NCI-H446 (cell line): ENCODE measurements at regions not wholly inside any gene's neighbourhood (a gene's known extent, or its start where the extent isn't known, plus 50 kb on each side); places are given as distances from the start of the nearest gene placed in this dataset.

Experiments used
- DNase-seq, 2 experiments: peaks; one replicate each; lab custom pipeline; 2025; lab: John Stamatoyannopoulos, UW

DNA sequence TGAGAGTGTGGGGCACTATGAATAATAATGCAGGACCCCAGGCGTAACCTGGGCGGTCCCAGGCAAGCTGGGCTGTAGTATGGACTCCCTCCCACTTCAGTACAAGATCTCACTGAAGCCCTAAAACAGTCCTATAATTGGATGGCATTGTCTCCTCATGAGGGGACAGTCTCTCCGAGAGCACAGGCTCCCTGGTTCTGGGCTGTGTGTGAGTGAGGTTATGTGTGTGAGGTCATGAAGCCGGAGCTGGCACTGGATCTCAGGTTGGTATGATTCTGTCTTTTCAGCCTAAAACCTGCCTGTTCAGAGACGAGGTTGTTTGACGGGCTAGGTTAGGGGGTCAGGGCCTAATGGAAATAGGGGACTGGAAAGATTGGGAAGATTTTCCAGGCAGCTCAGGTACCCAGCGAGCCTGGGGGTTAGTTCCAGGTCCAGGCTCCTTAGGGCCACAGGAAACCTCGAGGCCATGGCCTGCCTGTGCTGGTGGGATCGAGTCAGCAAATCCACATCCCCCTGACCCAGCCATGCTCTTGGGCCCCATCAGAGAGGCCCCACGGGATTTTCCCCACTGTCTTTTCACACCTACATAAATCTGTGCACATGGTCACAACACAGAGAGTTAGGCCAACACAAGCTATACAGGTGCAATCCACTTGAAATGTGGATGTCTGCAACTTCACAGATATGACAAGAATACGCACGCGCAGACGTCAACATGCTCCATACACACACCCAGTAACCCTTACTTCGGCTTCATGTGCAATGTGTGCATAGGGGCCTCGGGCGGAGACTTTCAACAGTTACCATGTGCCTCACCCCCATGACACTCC lies 94.8 kb downstream of the INHBB start:
- DNase-seq = no peak

DNA sequence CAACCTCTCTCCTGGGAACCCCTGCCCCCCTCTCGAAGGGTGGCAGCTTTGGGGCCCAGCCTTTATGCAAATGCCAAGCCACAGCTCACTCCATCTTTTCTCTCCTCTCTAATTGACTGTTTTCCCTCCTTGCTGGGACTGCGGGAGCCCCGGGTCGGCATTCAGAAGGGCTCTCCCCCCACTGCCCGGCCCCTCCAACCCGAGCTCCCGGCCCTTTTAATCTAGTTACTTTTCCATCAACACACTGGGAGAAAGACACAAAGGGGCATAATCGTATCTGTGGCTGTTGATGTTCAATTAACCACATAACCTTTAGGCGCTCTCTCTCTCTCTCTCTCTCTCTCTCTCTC lies 95.4 kb downstream of the INHBB start:
- no peak for DNase-seq

DNA sequence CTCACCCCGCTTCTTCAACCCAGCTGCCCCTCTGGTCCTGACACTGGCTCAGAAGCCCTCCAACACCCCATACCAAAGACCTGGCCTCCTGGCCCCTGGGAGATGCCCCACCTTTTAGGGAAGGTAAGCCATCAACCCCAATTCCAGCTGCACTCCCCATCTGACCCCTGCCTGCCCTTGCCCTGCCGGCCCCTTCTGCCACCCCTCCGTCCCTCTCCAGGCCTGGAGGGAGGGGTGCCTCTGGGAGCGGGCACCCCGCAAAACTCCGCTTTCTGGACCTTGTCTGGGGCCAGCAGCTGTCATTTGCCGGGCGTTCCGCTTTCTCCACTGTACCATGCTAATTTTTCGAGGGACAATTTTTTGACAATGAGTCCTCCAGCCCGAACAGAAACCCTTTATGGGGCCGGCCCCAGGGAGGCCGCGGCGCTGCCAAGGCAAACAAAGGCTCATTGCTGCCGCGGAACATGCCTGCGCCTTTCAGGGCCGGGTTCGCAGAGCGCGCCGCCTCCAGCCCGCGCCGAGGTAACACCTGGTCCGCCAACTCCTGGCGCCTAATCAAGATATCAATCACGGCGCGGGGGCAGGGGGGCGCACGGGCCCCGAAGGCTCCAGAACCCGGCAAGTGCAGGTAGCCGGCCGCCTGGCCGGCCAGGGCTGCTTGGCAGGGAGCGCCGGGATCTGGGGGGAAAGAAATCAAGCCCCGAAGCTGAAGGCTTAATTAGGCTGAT lies 96.0 kb downstream of the INHBB start:
- DNase-seq = no peak

DNA sequence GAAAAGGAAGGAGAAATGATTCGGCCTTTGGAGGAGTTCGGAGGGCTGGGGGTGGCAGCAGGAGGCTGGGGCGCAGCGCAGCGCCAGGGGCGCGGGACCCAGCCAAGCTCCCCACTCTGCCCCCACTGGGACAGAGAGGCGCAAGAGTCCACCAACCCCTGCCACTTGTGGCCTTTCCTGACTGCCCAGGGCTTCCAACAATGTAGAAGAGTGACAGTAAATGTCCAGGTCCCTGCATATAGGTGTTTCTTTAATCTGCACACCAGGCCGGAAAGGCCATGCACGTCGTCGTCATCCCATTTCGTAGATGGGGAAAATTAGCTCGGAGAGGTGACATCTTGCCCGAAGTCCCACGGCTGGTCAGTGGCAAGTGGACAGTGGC lies 96.6 kb downstream of the INHBB start:
- no peak for DNase-seq

DNA sequence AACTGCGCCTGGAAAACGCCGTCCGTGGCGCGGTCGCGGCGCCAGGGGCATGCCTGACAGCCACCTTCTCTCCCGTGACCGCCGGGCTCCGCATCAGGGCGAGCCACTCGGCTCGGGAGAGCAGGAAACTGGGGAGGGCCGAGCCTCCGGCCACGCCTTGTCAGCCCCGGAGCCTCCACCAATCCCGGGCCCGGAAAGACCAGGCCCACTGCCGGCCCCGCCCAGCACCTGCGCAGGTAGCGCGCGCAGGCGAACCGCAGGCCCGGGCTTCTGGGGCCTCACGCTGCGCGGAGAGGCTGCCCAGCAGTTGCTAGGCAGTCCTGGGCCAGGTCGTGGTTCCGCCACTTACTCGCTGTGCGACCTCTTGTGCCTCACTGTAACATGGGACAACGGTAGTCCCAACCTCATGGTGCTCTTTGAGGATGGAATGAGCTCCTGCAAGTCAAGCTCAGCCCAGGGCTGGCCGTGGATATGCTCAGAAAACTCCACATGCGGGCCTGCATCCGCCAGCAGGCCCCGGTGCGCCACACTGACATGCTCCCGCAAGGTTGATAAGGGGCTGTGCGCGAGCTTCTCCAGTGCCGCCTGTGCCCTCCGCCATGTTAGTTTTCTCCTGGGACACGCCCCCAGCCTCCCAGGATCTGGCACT lies 97.1 kb downstream of the INHBB start:
- no peak for DNase-seq

DNA sequence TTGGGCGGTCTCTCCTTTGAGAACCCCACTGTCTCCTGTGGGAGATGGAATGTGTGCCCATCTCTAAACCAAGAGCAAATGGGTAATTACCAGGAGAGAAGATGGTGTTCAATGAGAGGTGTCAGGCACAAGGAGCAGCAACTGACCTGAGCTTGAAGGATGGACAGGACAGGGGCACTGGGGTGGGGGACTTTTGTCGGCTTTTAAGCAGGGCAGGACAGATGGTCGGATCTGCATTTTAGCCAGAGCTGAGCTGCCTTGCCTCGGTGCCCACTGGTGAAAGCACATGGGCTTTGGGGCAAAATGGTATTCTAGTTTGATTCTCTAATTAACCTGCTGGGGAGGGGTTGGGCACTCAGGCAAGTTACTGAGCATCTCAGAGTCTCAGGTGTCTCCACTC lies 98.0 kb downstream of the INHBB start:
- no peak for DNase-seq

DNA sequence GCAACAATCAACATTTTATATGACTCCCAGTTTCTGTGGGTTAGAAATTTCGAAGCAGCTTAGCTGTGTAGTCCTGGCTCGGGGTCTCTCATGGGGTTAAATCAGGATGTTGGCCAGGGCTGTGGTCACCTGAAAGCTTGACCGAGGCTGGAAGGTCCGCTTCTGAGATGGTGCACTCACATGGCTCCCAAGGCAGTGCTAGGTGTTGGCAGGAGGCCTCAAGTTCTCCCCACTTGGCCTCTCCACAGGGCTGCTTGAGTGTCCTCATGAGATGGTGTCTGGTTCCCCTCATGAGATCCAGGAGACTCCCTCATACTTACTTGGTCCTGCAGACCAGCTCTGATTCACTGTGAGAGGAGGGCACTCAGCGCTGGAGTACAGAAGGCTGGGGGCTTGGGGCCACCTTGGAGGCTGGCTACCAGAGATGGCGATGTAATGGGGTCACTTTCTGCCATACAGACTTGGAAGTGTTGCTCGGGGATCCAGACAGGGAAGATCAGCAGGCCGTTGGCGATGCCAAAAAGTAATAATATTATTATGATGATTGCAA lies 98.8 kb downstream of the INHBB start:
- DNase-seq = no peak

DNA sequence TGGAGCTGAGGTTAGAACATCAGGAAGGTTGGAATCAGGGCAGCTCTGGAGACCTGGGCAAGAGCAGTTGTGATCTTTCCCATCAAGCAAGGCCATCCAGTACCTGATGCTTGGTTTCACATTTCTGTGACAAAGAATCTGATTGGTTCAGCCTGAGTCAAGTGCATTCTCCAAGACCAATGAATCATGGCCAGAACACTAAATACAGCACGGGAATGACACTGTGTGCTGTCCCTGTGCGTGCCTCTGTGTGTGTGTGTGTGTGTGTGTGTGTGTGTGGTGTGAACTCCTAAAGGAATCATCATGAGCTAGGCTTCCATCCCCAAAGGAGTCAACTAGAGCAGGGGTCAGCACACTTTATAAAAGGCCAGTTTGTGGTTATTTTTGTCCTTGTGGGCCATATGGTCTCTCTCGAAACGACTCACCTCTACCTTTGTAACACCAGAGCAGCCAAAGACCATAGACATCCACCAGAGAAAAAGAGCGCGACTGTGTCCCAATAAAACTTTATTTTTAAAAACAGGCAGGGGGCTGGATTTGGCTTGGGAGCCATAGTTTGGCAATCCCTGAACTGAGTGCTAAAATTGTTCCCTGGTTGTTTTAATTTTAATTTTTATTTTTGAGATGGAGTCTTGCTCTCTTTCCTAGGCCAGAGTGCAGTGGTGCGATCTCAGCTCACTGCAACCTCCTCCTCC lies 99.7 kb downstream of the INHBB start:
- DNase-seq = no peak

DNA sequence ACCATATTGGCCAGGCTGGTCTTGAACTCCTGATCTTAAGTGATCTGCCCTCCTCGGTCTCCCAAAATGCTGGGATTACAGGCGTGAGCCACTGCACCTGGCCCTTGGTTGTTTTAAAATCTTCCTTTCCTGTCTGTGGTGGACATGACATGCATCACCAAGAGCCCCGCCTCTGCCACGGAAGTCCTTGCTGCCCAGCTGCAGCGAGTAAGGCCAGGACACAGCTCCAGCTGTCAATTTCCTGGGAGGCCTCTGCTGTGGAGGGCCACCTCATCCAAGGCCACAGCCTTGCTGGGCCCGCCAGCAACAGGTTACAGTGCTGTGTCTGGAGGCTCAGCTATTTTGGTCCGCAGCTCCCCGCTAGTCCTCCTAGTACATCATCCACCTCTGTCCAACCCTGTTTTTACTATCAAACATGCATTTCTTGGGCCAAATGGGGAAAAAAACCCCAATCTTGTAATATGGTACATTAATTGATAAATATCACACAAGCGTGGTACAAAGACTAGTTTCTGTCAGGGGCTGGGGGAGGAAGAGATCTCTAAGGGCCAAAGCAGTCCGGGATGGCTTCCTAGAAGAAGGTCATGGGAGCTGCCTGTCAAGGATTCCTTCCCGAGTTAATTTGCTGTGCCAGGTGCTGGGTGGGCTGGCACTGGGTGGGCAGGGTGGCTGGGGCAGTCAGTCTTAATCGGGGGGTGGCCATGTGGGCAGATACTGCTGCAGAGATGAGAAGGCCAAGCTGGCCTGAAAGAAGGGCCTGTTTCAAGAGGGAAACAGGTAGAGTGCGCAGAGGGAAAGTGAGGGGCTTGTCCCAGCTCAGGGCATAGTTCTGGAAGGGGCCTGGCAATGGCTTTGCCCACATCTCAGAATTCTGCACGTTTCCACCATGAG lies 100.5 kb downstream of the INHBB start:
- no peak for DNase-seq

DNA sequence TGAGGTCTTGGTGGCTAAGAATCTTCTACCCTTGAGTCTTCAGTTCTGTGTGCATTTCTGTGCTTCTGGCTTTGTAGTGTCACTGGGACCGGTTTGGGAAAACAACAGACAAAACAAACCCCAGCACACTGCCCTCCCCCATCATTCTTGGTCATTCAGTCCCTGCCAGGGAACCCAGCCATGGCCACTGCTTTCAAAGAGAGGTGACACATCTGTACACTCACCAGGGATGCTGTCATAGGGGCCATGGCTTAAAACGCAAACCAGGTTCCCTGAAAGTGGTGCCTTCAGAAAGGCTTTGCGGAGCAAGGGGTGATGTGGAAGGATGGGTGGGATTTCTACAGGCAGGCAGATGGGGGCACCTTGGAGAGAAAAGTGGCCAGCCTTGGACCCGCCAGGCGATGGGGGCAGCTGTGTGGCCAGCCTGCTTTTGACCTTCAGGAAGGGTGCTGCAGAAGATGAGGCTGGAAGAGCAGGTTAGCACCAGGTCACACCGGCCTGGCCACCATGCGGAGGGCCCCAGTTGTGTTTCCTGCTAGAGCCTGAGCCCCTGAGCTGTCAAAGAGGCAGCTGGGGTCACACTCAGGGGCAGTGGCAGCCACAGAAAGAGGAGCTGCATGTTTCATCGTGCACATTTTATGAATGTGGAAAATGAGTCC lies 101.3 kb downstream of the INHBB start:
- DNase-seq = no peak

DNA sequence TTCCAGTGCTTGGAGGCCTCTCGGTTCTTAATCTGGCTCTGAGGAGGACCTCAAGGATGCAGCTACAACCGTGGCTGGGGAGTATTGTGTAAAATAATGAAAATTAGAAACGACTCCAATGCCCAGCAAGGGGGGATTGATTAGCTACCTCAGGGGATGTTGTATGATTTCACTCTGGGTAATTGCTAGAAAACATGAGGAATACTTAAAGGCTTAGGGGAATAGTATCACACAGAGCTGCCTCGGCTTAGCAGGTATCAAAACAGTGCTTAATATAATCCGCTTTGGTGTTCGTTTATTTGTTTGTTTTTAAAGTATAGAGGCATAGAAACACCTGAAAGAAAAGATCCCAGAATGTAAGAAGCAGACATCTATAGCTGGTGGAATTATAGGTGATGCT lies 102.5 kb downstream of the INHBB start:
- no peak for DNase-seq

DNA sequence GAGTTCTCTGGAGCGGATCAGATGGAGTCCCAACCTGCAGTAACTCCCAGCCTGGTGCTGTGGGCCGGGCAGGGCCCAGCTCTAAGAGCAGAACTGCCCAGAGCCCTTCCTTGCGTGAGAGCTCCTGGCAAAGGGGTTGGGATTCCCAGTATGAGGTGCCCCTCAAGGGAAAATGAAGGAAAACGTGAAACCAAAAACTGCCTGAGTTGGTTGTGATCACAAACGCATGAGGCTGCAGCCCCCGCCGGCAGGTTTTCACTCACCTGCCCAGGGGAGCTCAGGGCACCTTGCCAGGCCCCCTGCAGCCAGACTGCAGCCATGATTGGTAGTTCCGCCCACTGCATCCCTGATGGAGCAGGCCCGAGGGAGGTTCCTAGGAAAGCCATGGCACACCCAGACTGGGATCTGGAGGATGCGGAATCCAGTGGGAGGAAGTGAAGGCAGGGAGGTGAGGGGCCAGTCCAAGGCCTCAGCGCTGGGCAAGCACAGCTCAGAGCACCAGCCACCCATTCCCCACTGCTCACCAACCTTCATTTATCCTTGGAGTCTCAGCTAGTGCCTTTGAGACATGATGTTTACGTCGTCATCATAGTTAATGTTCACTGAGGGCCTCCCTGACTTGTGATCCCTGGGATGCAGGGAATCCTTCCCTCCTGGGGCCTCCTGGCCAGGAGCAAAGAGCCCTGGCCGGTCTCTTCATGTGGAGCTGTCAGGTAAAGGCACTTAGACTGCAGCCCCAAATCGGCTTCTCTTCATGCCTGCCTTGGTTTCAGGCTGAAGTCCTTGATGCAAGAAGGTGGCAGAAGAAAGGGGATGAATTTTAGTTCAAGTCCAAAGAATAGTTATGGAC lies 103.2 kb downstream of the INHBB start:
- no peak for DNase-seq

DNA sequence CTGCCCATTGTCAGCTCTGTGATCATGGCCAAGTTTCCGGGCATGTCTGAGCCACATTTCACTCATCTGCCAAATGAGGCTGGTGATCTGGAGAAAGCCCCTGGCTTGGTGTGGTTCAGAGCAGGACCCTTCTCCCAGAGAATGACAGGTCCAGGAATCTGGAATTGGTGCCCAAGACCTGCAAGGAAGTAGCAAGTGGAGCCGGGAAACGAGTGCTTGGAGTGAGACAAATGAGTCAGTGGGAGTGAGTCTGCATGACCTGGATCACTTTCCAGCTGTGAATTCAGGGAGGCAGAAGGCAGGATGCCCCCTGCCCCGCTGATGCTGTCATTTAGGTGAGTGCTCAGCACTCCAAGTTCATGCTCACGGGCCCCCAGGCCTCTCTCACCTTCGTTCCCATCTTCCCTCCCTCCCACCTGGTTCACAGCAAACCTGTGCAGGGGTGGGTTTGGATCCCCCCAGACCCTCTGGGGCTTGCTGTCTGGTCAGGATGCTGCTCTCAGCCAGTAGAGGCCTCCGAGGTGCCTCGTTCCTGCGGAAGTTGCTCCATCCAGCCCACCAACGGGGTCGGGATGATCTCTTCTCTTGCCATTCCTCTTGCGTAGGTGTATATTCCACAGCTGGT lies 104.4 kb downstream of the INHBB start:
- DNase-seq = no peak

DNA sequence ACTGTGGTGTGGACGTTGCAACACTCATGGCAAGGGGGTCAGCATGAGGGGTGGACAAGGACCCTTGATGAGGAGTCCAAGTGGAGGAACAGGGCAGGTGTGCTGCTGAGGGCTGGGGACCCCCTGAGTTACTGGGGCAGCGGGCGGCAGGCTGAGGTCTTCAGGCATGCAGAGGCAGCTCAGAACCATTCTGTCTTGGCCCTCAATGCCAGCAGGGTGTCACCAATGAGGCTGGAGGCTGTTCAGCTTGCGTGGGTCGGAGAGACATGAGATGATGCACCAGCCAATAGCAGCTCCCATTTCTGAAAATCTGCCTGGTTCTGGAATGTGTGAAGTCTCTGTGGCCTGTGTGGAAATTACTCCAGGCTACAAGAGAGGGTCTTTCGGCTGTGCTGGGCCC lies 105.4 kb downstream of the INHBB start:
- DNase-seq = no peak

DNA sequence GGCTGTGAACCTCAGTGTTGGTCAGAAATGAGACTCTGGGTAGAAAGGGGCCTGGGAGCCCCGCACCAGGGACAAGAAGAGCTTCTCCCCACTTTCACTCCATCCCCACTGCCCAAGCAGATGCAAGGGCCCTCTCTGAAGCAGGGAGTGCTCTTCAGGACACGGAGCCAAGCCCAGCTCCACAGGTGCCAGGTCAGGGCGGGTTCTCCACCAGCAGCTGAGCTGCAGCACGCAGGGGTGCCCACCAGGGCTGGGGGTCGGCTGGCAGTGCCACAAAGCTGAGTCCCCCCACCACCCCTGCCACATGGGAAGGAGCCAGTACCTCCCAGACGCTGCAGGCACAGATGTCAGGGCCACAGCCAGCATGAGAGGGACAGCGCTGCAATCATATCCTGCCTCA lies 106.2 kb downstream of the INHBB start:
- no peak for DNase-seq

DNA sequence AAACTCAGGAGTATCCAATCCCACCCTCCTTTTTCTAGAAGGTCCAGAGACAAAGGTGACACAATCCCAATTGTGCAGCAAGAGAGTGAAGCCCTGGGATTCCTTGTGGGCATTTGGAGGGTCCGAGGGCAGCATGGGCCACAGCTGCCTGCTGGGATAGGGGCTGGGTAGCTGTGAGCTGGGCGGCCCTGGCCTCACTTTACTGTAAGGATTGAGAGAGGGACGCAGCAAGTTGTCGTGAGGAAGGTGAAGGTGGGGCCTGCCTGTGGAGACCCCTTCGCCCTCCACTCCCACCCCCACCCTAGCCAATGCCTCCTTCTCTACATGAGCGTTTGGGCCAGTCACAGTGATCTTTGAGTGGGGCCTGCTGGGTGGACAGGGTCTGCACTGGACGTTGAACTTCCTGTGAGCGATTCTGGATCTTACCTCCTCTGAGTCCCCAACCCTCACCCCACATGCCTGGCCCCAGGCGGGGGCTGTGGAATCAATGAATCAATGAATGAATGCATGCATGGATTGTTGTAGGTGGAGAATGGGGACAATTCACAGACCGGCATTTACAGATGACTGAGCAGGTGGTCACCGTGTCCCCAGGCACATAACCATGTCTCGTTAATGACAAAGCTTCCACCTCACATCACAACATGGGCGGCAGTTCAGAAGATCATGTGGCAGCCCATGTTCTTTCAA lies 107.2 kb downstream of the INHBB start:
- DNase-seq = no peak

DNA sequence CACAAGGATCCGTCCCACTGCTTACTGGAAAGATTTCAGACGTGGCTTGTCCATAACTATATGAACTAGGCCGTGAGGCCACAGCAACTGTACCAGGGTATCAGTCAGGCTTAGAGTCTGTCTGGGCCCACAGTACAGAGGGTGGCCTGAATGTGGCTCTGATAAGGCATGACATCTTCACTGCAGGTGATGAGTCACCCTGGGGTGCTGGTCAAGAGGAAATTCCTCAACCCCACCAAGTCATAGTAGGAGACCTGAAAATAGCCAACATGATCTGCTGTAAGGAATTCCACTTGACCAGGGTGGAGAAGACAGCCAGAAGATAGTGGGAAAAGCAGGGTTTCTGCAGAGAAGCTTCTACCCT lies 107.7 kb downstream of the INHBB start:
- no peak for DNase-seq

DNA sequence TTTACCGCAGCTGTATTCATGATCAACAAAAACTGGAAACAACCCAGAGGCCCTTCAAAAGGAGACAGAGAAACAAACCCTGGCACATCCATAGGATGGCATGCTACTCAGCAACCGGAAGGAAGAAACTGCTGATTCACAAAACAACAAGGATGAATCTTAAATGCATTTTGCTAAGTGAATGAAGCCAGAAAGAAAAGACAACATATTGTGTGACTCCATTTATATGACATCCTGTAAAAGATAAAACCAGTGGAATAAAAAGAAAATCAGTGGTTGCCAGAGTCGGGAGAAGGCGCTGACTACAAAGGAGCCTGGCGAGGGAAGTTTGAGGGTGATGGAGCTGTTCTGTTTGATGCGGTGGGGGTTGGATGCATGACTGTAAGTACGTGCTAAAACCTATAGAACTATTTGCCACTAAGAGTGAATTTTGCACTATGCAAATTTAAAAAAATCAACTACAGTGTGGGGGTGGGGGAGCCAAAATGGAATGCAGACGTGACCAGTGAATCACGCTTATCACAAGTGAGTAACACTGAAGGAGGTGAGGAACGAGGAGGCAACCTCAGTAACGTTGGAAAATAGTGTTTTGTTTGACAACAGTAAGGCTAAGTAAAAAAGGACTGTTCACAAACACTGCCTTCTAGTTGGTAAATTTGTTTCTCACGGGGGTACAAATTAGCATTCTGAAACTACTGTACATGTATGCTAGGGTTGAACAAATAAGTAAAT lies 108.9 kb downstream of the INHBB start:
- no peak for DNase-seq
